ENCODE measurements at regions not wholly inside any gene's neighbourhood (a gene's known extent, or its start where the extent isn't known, plus 50 kb on each side); places are given as distances from the start of the nearest gene placed in this dataset.

DNA sequence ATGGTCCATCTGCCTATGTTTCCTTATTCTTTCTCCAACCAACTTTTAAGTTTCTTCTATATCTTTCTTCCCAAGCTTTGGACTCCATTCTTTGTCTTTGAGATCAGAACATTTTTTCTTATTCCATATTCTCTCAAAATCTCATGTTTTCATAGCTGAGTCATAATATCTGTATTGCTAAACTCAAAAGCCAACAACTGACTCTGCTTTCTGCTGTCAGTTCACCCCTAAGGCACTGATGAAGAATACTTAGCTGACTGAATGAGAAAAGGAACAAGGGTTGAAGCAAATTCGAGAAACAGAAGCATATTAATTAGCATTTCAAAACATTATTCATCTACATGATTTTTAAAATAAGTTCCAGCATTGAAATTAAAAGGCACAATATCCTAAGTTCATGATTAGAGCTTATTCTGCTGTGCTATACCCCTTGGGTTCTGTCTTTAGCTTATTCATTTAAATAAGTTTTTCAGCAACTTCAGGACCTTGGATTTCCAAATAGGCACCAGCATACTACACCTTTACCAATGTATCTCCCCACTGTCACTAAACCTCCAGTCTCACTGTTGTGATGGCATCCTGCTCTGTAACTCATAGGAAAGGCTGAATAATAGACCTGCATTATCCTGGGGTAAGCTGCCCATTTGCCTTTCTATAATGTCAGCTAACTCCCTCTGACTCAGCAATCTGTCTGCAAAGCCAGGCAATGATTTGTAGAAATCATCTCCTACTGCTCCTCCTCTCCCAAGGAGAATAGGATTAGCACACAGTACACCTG, 49.9 kb upstream of the C5orf46 start:
- TF ChIP-seq Cebpa-rat (IDR thresholded peaks at IDR 0.05): no peak
- Histone ChIP-seq H3K4me1 (peaks cover 0 to 8% (median 0%) of the 10 kb centered on the region in 10 experiments; a peak in 3 of 20 replicates), H3K9ac (no peak overlapping the region)

More for the DNA sequence above, 49.9 kb upstream of the C5orf46 start:
- Histone ChIP-seq H3K27me3 (no peaks in the 10 kb centered on the region), H3K36me3 (no peaks in the 10 kb centered on the region), H3K4me2 (no peak overlapping the region), H3K27ac (no peak overlapping the region), H4K20me1 (no peaks in the 10 kb centered on the region), H3K9me3 (replicated peaks in 1 of 11) (no peaks in the 10 kb centered on the region), H3K4me3 (no peak overlapping the region)
